22Rv1 (cell line): ENCODE measurements at regions not wholly inside any gene's neighbourhood (a gene's known extent, or its start where the extent isn't known, plus 50 kb on each side); places are given as distances from the start of the nearest gene placed in this dataset.

ENCODE experiments used
- H3K27ac ChIP-seq: fragments of 450-650 bp; 2 replicates; pipeline ENCODE4 v1.5.1; 2017
- CTCF ChIP-seq: fragments of 450-650 bp; IDR thresholded peaks from 2 replicates; pipeline ENCODE4 v1.5.1; 2017; ENCODE audit warnings: mild to moderate bottlenecking
- ZFX ChIP-seq: fragments of 450-650 bp; IDR thresholded peaks from 2 replicates; pipeline ENCODE4 v1.6.1; 2017; ENCODE audit warnings: antibody characterized with exemption, borderline replicate concordance

GRCh38 chr1:221871056-221871455 lies 129.2 kb upstream of the DUSP10 start:
- no peak for TF ChIP-seq ZFX
- no peak for TF ChIP-seq CTCF
- H3K27ac ChIP-seq: no peak overlapping the region

DNA sequence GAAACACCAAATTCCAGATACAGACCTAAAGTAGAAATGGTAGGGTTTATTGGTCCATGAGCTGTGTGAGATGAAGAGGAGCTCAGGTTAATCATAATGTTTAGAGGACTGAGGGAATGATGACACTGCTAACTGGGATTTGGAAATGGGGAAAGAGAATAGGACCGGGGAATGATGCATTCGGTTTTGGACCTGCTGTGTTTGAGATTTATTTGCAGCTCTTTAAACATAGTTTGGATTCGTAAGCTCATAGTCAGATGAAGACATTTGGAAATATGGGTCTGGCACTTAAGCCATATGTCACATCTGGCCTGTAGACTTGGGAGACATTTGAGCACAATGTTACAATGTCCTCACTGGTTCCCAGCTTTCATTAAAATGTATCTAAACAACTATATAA lies 127.9 kb upstream of the DUSP10 start:
- TF ChIP-seq CTCF (no peak), ZFX (no peak)

DNA sequence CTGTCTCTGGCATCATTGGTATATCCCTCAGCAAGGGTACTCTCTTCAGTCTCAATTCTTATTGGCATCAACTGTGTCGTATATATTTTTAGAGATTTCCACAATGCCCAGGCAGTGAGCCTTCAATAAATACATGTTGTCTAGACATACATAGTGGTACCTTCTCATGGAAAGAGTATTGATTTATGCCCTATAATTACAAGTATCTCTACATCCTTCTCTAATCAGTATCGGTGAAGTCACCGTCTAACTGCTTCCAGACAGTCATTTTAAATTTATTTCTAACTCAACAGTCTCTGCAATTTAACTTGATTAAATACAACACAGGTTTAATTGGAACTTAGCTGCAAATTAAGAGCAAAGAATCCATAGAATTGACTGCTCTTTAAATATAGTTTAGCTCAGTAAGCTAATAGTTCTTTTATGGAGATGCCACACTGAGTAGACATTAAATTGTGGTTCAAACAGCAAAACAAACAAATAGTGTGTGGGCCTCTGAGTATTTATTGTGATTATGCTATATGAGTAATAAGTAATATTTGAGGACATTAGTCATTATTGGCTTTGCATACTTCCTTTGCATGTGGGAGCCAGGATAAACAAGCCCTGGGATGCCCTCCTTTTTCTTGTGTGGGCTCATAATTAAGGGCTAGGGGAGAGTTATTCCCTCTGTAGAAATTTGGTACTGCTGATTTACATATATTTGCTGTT lies 126.9 kb upstream of the DUSP10 start:
- peak overlapping the region; percentile 48 for H3K27ac ChIP-seq
- TF ChIP-seq CTCF (no peak), ZFX (no peak)

More for the DNA sequence above, 127.9 kb upstream of the DUSP10 start:
- peak overlapping the region; percentile 48; the same call in 1 of the 2 replicates for H3K27ac ChIP-seq

DNA sequence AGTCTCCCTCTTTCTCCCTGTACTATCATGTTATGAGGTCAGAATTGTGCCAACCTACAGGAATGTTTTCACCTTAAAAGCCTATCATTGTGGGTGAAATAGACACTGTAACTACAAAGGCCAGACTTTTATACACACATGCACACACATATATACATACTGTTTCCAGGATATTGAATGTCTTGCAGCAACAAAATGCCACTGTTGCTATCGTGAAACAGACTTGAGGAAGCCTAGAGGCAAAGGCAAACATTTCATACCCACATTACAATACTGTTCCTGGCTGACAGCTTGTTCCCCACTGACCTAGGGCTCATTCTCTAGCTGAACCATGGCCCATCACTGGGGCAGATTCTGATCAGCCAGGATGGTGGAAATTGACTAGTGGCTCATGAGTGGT lies 125.1 kb upstream of the DUSP10 start:
- no peak overlapping the region for H3K27ac ChIP-seq
- no peak for TF ChIP-seq CTCF
- no peak for TF ChIP-seq ZFX

DNA sequence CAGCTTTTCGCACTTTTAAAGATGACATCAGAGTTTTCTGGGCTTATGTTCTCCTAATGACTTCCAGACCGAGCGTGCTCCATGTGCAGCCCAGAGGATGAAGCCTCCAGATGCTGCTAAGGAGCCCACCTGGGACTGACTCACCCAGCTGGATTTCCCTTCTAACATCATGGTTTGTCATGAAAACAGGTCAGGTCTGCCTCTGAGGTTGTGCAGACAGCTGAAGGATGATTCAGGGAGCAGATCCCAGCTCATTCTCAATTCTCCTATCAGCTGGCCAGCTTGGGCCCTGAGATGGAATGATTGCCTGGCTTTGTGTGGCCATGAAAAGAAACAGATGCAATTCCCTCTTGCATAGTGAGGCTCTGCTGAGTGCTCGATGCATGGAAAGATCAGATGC lies 123.9 kb upstream of the DUSP10 start:
- TF ChIP-seq CTCF (no peak), ZFX (no peak)
- H3K27ac ChIP-seq: no peak overlapping the region

GRCh38 chr1:221863635-221864034 lies 121.7 kb upstream of the DUSP10 start:
- no peak overlapping the region for H3K27ac ChIP-seq
- TF ChIP-seq CTCF: no peak
- TF ChIP-seq ZFX: no peak

DNA sequence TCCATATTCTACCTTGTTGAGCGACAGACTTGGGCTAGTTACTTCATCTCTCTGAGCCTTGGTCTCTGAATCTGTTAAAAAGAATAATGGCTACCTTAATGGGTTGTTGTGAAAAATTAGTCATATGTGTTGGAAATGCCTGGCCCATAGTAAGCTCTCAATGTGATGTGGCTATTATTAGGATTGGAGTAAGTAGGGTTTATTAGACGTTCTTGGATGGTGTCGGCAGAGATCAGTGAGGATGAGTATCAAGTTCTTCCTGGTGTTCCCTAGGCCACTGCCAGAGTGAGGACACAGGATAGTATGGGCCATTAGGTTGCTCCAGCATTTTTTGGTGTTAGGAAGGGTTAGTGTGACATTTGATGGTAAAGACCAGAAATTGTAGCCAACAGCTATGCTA lies 121.1 kb upstream of the DUSP10 start:
- no peak overlapping the region for H3K27ac ChIP-seq
- no peak for TF ChIP-seq CTCF
- no peak for TF ChIP-seq ZFX
